Amniotic epithelial cell (primary cell): ENCODE measurements at regions not wholly inside any gene's neighbourhood (a gene's known extent, or its start where the extent isn't known, plus 50 kb on each side); places are given as distances from the start of the nearest gene placed in this dataset.

Experiments
- DNase-seq: peaks from one replicate; pipeline ENCODE4 v3.0.0-alpha.2; 2010; ENCODE audit warnings: low read depth

- no peak for DNase-seq
These were observed 54.1 kb upstream of the NPSR1 start for GRCh38 chr7:34603711-34604444.
